Left lobe of liver (tissue), 2 donors: ENCODE measurements at regions not wholly inside any gene's neighbourhood (a gene's known extent, or its start where the extent isn't known, plus 50 kb on each side); places are given as distances from the start of the nearest gene placed in this dataset.
"Not testable (repeated sequence)": the region's sequence is repeated elsewhere in the genome, so short reads cannot be mapped to it uniquely, and the experiment has no call there.

Experiments
- ATAC-seq: fragments of 200-7000 bp; cut with Tn5 transposase; one replicate; pipeline ENCODE4 v1.9.1; 2020; ENCODE audit warnings: mild to moderate bottlenecking, moderate library complexity
- DNase-seq: peaks from one replicate; pipeline ENCODE4 v3.0.0-alpha.2; 2020; ENCODE audit warnings: low spot score
- donor health status: DM: no; HTN: no; CAD: no; lungs with moderate emphysema.
- donor health status: DM: no; HTN: yes; CAD: no.

GRCh38 chr11:11722246-11722645 is 100.4 kb upstream of the GALNT18 start:
- ATAC-seq (no peak), DNase-seq (no peak)

- ATAC-seq (no peak), DNase-seq (no peak)
Measured at GRCh38 chr11:11718511-11718910, 96.7 kb upstream of the GALNT18 start.

- DNase-seq = no peak
- no peak for ATAC-seq
Measured at GRCh38 chr11:11717064-11717725, 95.4 kb upstream of the GALNT18 start.

GRCh38 chr11:11715075-11715474 is 93.3 kb upstream of the GALNT18 start:
- not testable (repeated sequence) for ATAC-seq, DNase-seq

- ATAC-seq (no peak), DNase-seq (no peak)
Measured at GRCh38 chr11:11710556-11710955, 88.8 kb upstream of the GALNT18 start.

- DNase-seq (no peak), ATAC-seq (no peak)
Measured at GRCh38 chr11:11709447-11710239, 87.8 kb upstream of the GALNT18 start.

GRCh38 chr11:11708256-11708655 is 86.5 kb upstream of the GALNT18 start:
- DNase-seq = no peak
- no peak for ATAC-seq

- ATAC-seq (no peak), DNase-seq (no peak)
Measured at GRCh38 chr11:11706028-11706427, 84.2 kb upstream of the GALNT18 start.

- DNase-seq = no peak
- no peak for ATAC-seq
Measured at GRCh38 chr11:11703885-11704284, 82.1 kb upstream of the GALNT18 start.

- ATAC-seq = no peak
- no peak for DNase-seq
Measured at GRCh38 chr11:11701070-11701469, 79.3 kb upstream of the GALNT18 start.

- ATAC-seq (no peak), DNase-seq (no peak)
Measured at GRCh38 chr11:11697796-11698195, 76.0 kb upstream of the GALNT18 start.

- no peak for ATAC-seq
- DNase-seq = no peak
Measured at GRCh38 chr11:11691296-11692151, 69.7 kb upstream of the GALNT18 start.

- DNase-seq (no peak), ATAC-seq (no peak)
Measured at GRCh38 chr11:11681536-11681935, 59.7 kb upstream of the GALNT18 start.

GRCh38 chr11:11677672-11678356 is 56.0 kb upstream of the GALNT18 start:
- no peak for DNase-seq
- no peak for ATAC-seq

- ATAC-seq = no peak
- DNase-seq = no peak
Measured at GRCh38 chr11:11675671-11676181, 53.9 kb upstream of the GALNT18 start.

- DNase-seq = no peak
- no peak for ATAC-seq
Measured at GRCh38 chr11:11672789-11673188, 51.0 kb upstream of the GALNT18 start.

GRCh38 chr11:11672101-11672500 is 50.3 kb upstream of the GALNT18 start:
- DNase-seq = no peak
- no peak for ATAC-seq
